GM23248 (cell line): ENCODE measurements at regions not wholly inside any gene's neighbourhood (a gene's known extent, or its start where the extent isn't known, plus 50 kb on each side); places are given as distances from the start of the nearest gene placed in this dataset.

Experiments
- DNase-seq: peaks from one replicate; pipeline ENCODE4 v3.0.0-alpha.2; 2015
- H2AFZ ChIP-seq: fragments of 200-600 bp; sonication (generic); 2 replicates; pipeline ENCODE4 v1.6.1; 2016; ENCODE audit warnings: antibody characterized with exemption
- H3F3A ChIP-seq: fragments of 200-600 bp; sonication (generic); 2 replicates; pipeline ENCODE4 v1.6.1; 2016; ENCODE audit warnings: mild to moderate bottlenecking, antibody characterized with exemption, mixed run types; ENCODE audit not compliant: insufficient read depth
- H3K27ac ChIP-seq: fragments of 200-600 bp; sonication (generic); 2 replicates; pipeline ENCODE4 v1.5.1; 2016; ENCODE audit warnings: mild to moderate bottlenecking
- H3K27me3 ChIP-seq: fragments of 200-600 bp; sonication (generic); replicated peaks from 2 replicates; pipeline ENCODE4 v1.6.1; 2016; ENCODE audit warnings: mild to moderate bottlenecking; ENCODE audit not compliant: insufficient read depth
- H3K36me3 ChIP-seq: fragments of 200-600 bp; sonication (generic); 2 replicates; pipeline ENCODE4 v1.6.1; 2016; ENCODE audit warnings: low read depth, mild to moderate bottlenecking
- H3K4me1 ChIP-seq: fragments of 200-600 bp; sonication (generic); 2 replicates; pipeline ENCODE4 v1.6.1; 2016; ENCODE audit warnings: mild to moderate bottlenecking; ENCODE audit not compliant: insufficient read depth
- H3K4me2 ChIP-seq: fragments of 200-600 bp; sonication (generic); one replicate; pipeline ENCODE4 v1.6.1; 2016; ENCODE audit warnings: mild to moderate bottlenecking; ENCODE audit not compliant: unreplicated experiment
- H3K4me3 ChIP-seq: fragments of 200-600 bp; sonication (generic); 2 replicates; pipeline ENCODE4 v1.5.1; 2016; ENCODE audit warnings: mild to moderate bottlenecking
- H3K79me2 ChIP-seq: fragments of 200-600 bp; sonication (generic); 2 replicates; pipeline ENCODE4 v1.6.1; 2016; ENCODE audit warnings: mild to moderate bottlenecking; ENCODE audit not compliant: insufficient read depth
- H3K9ac ChIP-seq: fragments of 200-600 bp; sonication (generic); 2 replicates; pipeline ENCODE4 v1.6.1; 2016; ENCODE audit warnings: mild to moderate bottlenecking
- H3K9me2 ChIP-seq: fragments of 200-600 bp; sonication (generic); 2 replicates; pipeline ENCODE4 v1.6.1; 2016; ENCODE audit warnings: mixed run types, mild to moderate bottlenecking, moderate library complexity; ENCODE audit not compliant: insufficient read depth
- H3K9me3 ChIP-seq: fragments of 200-600 bp; sonication (generic); one replicate; pipeline ENCODE4 v1.6.1; 2017; ENCODE audit warnings: low read depth
- H4K20me1 ChIP-seq: fragments of 200-600 bp; sonication (generic); 2 replicates; pipeline ENCODE4 v1.6.0; 2016; ENCODE audit not compliant: insufficient read depth
- EZH2 ChIP-seq: fragments of 200-600 bp; sonication (generic); IDR thresholded peaks from 2 replicates; pipeline ENCODE4 v1.6.1; 2018; ENCODE audit warnings: antibody characterized with exemption, mild to moderate bottlenecking; ENCODE audit not compliant: insufficient read depth, poor library complexity, severe bottlenecking
- EZH2phosphoT487 ChIP-seq: fragments of 200-600 bp; sonication (generic); IDR thresholded peaks from 2 replicates; pipeline ENCODE4 v1.6.1; 2018; ENCODE audit warnings: antibody characterized with exemption, moderate library complexity, mild to moderate bottlenecking, low read depth; ENCODE audit not compliant: insufficient read depth
- WGBS, 2 experiments: methylation state at CpG; one replicate each; pipeline ENCODE4 v1.1.6; 2015 to 2017; ENCODE audit warnings: low lambda C conversion rate in 2 of 2, low coverage in 1 of 2; ENCODE audit errors: missing lambda C conversion rate in 2 of 2; 5-methylcytosine and 5-hydroxymethylcytosine counted together
- in situ Hi-C: fragments of 300-500 bp; cut with MboI; formaldehyde crosslinking; loops from 2 replicates; pipeline ENCODE4 v1.15.0; 2020

- Histone ChIP-seq H4K20me1 (no peaks in the 10 kb centered on the region), H3F3A (peaks cover 23% of the 10 kb centered on the region), H3K9me3 (no peaks in the 10 kb centered on the region), H3K36me3 (no peaks in the 10 kb centered on the region), H3K4me3 (no peak overlapping the region), H3K4me2 (no peak overlapping the region), H3K27me3 (no peaks in the 10 kb centered on the region), H3K9me2 (no peaks in the 10 kb centered on the region), H3K79me2 (no peaks in the 10 kb centered on the region), H2AFZ (no peak overlapping the region), H3K27ac (no peak overlapping the region), H3K9ac (no peak overlapping the region), H3K4me1 (peaks cover 23% of the 10 kb centered on the region)
- WGBS, 2 experiments: 33 to 41% methylated on average over 3 of the region's 3 CpGs
- TF ChIP-seq EZH2phosphoT487 (no peak), EZH2 (no peak)
- in situ Hi-C loops: no loop called here
- no peak for DNase-seq
Measured at GRCh38 chr1:184166485-184166884, 115.0 kb downstream of the TSEN15 start.

- TF ChIP-seq EZH2 (no peak), EZH2phosphoT487 (no peak)
- peaks cover 14% of the 10 kb centered on the region for H3F3A ChIP-seq
- 16 to 29% methylated on average over 1 of the region's 1 CpG for WGBS, 2 experiments
- no peak overlapping the region for H3K4me3 ChIP-seq
- no peaks in the 10 kb centered on the region for H3K27me3 ChIP-seq
- H3K9ac ChIP-seq: no peak overlapping the region
- H3K79me2 ChIP-seq: no peaks in the 10 kb centered on the region
- H3K36me3 ChIP-seq: no peaks in the 10 kb centered on the region
- no peaks in the 10 kb centered on the region for H3K9me3 ChIP-seq
- no peak overlapping the region for H3K27ac ChIP-seq
- no peak overlapping the region for H2AFZ ChIP-seq
- H3K4me1 ChIP-seq: peaks cover 15% of the 10 kb centered on the region
- DNase-seq: no peak
- in situ Hi-C loops: no loop called here
- no peaks in the 10 kb centered on the region for H4K20me1 ChIP-seq
- no peaks in the 10 kb centered on the region for H3K9me2 ChIP-seq
- no peak overlapping the region for H3K4me2 ChIP-seq
Measured at GRCh38 chr1:184167352-184167751, 115.8 kb downstream of the TSEN15 start.

GRCh38 chr1:184170719-184171118 lies 119.2 kb downstream of the TSEN15 start:
- DNase-seq: no peak
- no peaks in the 10 kb centered on the region for H3K9me3 ChIP-seq
- no peak overlapping the region for H3K9ac ChIP-seq

GRCh38 chr1:184176058-184176457 lies 124.5 kb downstream of the TSEN15 start:
- in situ Hi-C loops: no loop called here
- no peak for DNase-seq
- TF ChIP-seq EZH2 (no peak), EZH2phosphoT487 (no peak)
- no peaks in the 10 kb centered on the region for H3F3A ChIP-seq
- H3K79me2 ChIP-seq: no peaks in the 10 kb centered on the region
- H3K4me3 ChIP-seq: no peak overlapping the region
- H3K4me2 ChIP-seq: no peak overlapping the region
- H4K20me1 ChIP-seq: no peaks in the 10 kb centered on the region
- no peaks in the 10 kb centered on the region for H3K27me3 ChIP-seq
- H3K9ac ChIP-seq: no peak overlapping the region
- no peak overlapping the region for H3K27ac ChIP-seq
- WGBS, 2 experiments: 88 to 89% methylated on average over 2 of the region's 2 CpGs
- H3K4me1 ChIP-seq: no peaks in the 10 kb centered on the region
- H3K9me3 ChIP-seq: no peaks in the 10 kb centered on the region
- H2AFZ ChIP-seq: no peak overlapping the region
- H3K36me3 ChIP-seq: no peaks in the 10 kb centered on the region
- H3K9me2 ChIP-seq: no peaks in the 10 kb centered on the region

More at GRCh38 chr1:184170719-184171118, 119.2 kb downstream of the TSEN15 start:
- Histone ChIP-seq H3K9me2 (no peaks in the 10 kb centered on the region), H4K20me1 (no peaks in the 10 kb centered on the region), H3K27me3 (no peaks in the 10 kb centered on the region), H3K79me2 (no peaks in the 10 kb centered on the region), H3K4me3 (no peak overlapping the region), H3K4me2 (no peak overlapping the region), H3F3A (no peaks in the 10 kb centered on the region), H2AFZ (no peak overlapping the region), H3K4me1 (no peaks in the 10 kb centered on the region), H3K36me3 (no peaks in the 10 kb centered on the region), H3K27ac (no peak overlapping the region)
- TF ChIP-seq EZH2phosphoT487 (no peak), EZH2 (no peak)
- in situ Hi-C loops: no loop called here

- Histone ChIP-seq H3K9me2 (no peaks in the 10 kb centered on the region), H3K36me3 (no peaks in the 10 kb centered on the region), H3K9ac (no peak overlapping the region), H2AFZ (no peak overlapping the region), H4K20me1 (no peaks in the 10 kb centered on the region), H3K79me2 (no peaks in the 10 kb centered on the region), H3F3A (no peaks in the 10 kb centered on the region), H3K27ac (no peak overlapping the region), H3K4me1 (no peaks in the 10 kb centered on the region), H3K9me3 (no peaks in the 10 kb centered on the region), H3K27me3 (no peaks in the 10 kb centered on the region), H3K4me3 (no peak overlapping the region), H3K4me2 (no peak overlapping the region)
- in situ Hi-C loops: no loop called here
- DNase-seq: no peak
- WGBS, 2 experiments: 85 to 89% methylated on average over 2 of the region's 2 CpGs
- no peak for TF ChIP-seq EZH2
- TF ChIP-seq EZH2phosphoT487: no peak
Measured at GRCh38 chr1:184181044-184181443, 129.5 kb downstream of the TSEN15 start.
